ENCODE measurements at regions not wholly inside any gene's neighbourhood (a gene's known extent, or its start where the extent isn't known, plus 50 kb on each side); places are given as distances from the start of the nearest gene placed in this dataset.

GRCh38 chr3:190229632-190230424 lies 92.4 kb downstream of the CLDN1 start:
- DNase-seq (ENCODE audit: low read depth, low spot score), result no peak
- Mint-ChIP-seq H3K36me3 (ENCODE audit: low read depth) (no peaks in the 10 kb centered on the region), H3K27ac (ENCODE audit: unreplicated experiment) (no peak overlapping the region), H3K27me3 (ENCODE audit: low read depth) (no peaks in the 10 kb centered on the region), H3K4me1 (no peaks in the 10 kb centered on the region), H3K4me3 (no peak overlapping the region), H3K9me3 (no peaks in the 10 kb centered on the region)
- TF ChIP-seq CTCF (conservative IDR thresholded peaks at IDR 0.05), result no peak

GRCh38 chr3:190227064-190227463 lies 95.2 kb downstream of the CLDN1 start:
- Mint-ChIP-seq H3K9me3 (no peaks in the 10 kb centered on the region), H3K4me3 (no peak overlapping the region), H3K27me3 (ENCODE audit: low read depth) (no peaks in the 10 kb centered on the region), H3K36me3 (ENCODE audit: low read depth) (no peaks in the 10 kb centered on the region), H3K27ac (ENCODE audit: unreplicated experiment) (no peak overlapping the region), H3K4me1 (no peaks in the 10 kb centered on the region)
- DNase-seq (ENCODE audit: low read depth, low spot score), result no peak
- no peak for TF ChIP-seq CTCF (conservative IDR thresholded peaks at IDR 0.05)

GRCh38 chr3:190224863-190225692 lies 97.2 kb downstream of the CLDN1 start:
- peaks cover 8% of the 10 kb centered on the region for H3K9me3 Mint-ChIP-seq
- no peak for DNase-seq (ENCODE audit: low read depth, low spot score)
- H3K4me1 Mint-ChIP-seq, result no peaks in the 10 kb centered on the region
- peak; percentile 69 for TF ChIP-seq CTCF (conservative IDR thresholded peaks at IDR 0.05)
- H3K27me3 Mint-ChIP-seq (ENCODE audit: low read depth), result no peaks in the 10 kb centered on the region
- H3K27ac Mint-ChIP-seq (ENCODE audit: unreplicated experiment), result no peak overlapping the region
- peaks cover 3% of the 10 kb centered on the region for H3K36me3 Mint-ChIP-seq (ENCODE audit: low read depth)
- H3K4me3 Mint-ChIP-seq, result no peak overlapping the region

GRCh38 chr3:190224456-190224855 lies 97.8 kb downstream of the CLDN1 start:
- no peak for TF ChIP-seq CTCF (conservative IDR thresholded peaks at IDR 0.05)
- peaks cover 8% of the 10 kb centered on the region for H3K9me3 Mint-ChIP-seq
- peaks cover 3% of the 10 kb centered on the region for H3K36me3 Mint-ChIP-seq (ENCODE audit: low read depth)
- H3K27ac Mint-ChIP-seq (ENCODE audit: unreplicated experiment), result no peak overlapping the region
- no peak for DNase-seq (ENCODE audit: low read depth, low spot score)
- no peaks in the 10 kb centered on the region for H3K4me1 Mint-ChIP-seq
- no peaks in the 10 kb centered on the region for H3K27me3 Mint-ChIP-seq (ENCODE audit: low read depth)
- H3K4me3 Mint-ChIP-seq, result no peak overlapping the region

DNA sequence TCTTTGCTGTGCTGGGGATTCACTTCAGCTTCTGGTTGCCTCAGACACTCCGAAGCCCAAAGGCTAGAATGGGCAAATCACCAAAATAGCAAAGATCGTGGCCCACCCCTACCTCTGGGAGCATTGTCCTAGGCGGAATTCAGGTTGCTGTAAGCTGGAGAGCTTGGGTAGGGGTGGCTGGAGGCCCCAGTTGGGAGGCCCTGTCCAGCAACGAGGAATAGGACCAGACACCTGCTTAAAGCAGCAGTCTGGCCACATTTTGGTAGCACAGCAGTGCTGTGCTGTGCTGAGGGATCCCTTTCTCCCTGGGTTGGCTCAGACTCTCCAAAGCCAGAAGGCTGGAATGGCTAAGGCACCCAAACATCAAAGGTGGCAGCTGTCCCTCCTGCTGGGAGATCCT lies 99.3 kb downstream of the CLDN1 start:
- TF ChIP-seq CTCF (conservative IDR thresholded peaks at IDR 0.05), result no peak
- Mint-ChIP-seq H3K4me1 (no peaks in the 10 kb centered on the region), H3K36me3 (ENCODE audit: low read depth) (peaks cover 6% of the 10 kb centered on the region), H3K9me3 (peaks cover 12% of the 10 kb centered on the region), H3K27ac (ENCODE audit: unreplicated experiment) (no peak overlapping the region), H3K27me3 (ENCODE audit: low read depth) (no peaks in the 10 kb centered on the region), H3K4me3 (no peak overlapping the region)
- DNase-seq (ENCODE audit: low read depth, low spot score), result no peak
